HL-60 (cell line): ENCODE measurements at regions not wholly inside any gene's neighbourhood (a gene's known extent, or its start where the extent isn't known, plus 50 kb on each side); places are given as distances from the start of the nearest gene placed in this dataset.

Source experiments
- CTCF ChIP-seq: IDR thresholded peaks from one replicate; pipeline ENCODE4 v1.5.1; 2011; ENCODE audit warnings: low read length, control low read depth, inconsistent platforms; ENCODE audit not compliant: insufficient read depth
- GABPA ChIP-seq: IDR thresholded peaks from 2 replicates; pipeline ENCODE4 v1.6.1; 2012; ENCODE audit warnings: low read depth
- POLR2AphosphoS5 ChIP-seq: IDR thresholded peaks from 2 replicates; pipeline ENCODE4 v1.6.1; 2012; ENCODE audit warnings: low read depth
- REST ChIP-seq: IDR thresholded peaks from 2 replicates; pipeline ENCODE4 v1.6.1; 2012; ENCODE audit warnings: low read depth; ENCODE audit not compliant: insufficient replicate concordance

DNA sequence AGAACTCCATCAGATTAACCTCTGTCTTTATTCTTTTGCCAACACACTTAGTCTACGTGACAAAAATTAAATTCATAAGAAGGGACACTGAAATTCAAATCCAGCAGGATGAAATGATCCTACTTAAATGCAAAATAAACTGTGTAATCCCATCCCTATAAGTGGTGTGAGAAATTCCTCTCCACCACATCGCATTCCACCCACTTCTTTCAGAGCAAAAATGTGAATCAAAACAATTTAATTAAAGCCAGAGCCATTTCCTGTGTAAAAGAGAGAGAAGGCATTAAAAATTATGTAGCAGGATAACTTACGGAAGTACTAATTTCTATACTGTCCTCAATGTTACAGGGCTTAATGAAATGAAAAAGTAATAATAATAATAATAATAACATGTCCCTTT, 844.3 kb downstream of the GALC start:
- TF ChIP-seq CTCF (no peak), REST (no peak), POLR2AphosphoS5 (no peak), GABPA (no peak)
